Keratinocyte (primary cell): ENCODE measurements at regions not wholly inside any gene's neighbourhood (a gene's known extent, or its start where the extent isn't known, plus 50 kb on each side); places are given as distances from the start of the nearest gene placed in this dataset.

Experiments used
- DNase-seq: peaks from one replicate; pipeline ENCODE4 v3.0.0-alpha.2; 2011; ENCODE audit warnings: low read depth, missing footprints, low spot score
- FAIRE-seq: peaks from 2 replicates; lab custom pipeline; 2011; peaks lifted over from hg19 to GRCh38; lab: Jason Lieb, UNC
- H2AFZ ChIP-seq: 2 replicates; pipeline ENCODE4 v1.6.0; 2012; ENCODE audit warnings: low read length, control low read depth, inconsistent platforms; ENCODE audit not compliant: control insufficient read depth
- H3K27ac ChIP-seq: 2 replicates; pipeline ENCODE4 v1.5.1; 2011; ENCODE audit warnings: low read length; ENCODE audit not compliant: control insufficient read depth, insufficient read depth
- H3K27me3 ChIP-seq: 3 replicates; pipeline ENCODE4 v1.6.0; 2011; ENCODE audit warnings: low read length; ENCODE audit not compliant: control insufficient read depth, insufficient read depth; ENCODE audit errors: extremely low read depth
- H3K36me3 ChIP-seq, 2 experiments: 2 replicates in 1 of 2; 3 replicates in 1 of 2; pipeline ENCODE4 v1.5.1; 2011; ENCODE audit warnings: low read length in 2 of 2, mild to moderate bottlenecking in 1 of 2; ENCODE audit not compliant: control insufficient read depth in 2 of 2, insufficient read depth in 2 of 2; ENCODE audit errors: extremely low read depth in 1 of 2
- H3K4me1 ChIP-seq: 3 replicates; pipeline ENCODE4 v1.5.1; 2011; ENCODE audit warnings: low read length; ENCODE audit not compliant: control insufficient read depth, insufficient read depth; ENCODE audit errors: extremely low read depth
- H3K4me2 ChIP-seq: 3 replicates; pipeline ENCODE4 v1.6.0; 2011; ENCODE audit warnings: low read depth, low read length; ENCODE audit not compliant: control insufficient read depth, insufficient read depth; ENCODE audit errors: extremely low read depth
- H3K4me3 ChIP-seq, 3 experiments: fragments of 200-600 bp in 1 of 3; sonication (generic) in 1 of 3; 2 replicates in 2 of 3; 3 replicates in 1 of 3; pipeline ENCODE4 v1.5.1; 2011 to 2016; ENCODE audit warnings: low read length in 3 of 3, mild to moderate bottlenecking in 3 of 3, control low read depth in 2 of 3, inconsistent platforms in 1 of 3, low read depth in 1 of 3, mixed read lengths in 1 of 3, mixed run types in 1 of 3, moderate library complexity in 1 of 3; ENCODE audit not compliant: control insufficient read depth in 2 of 3, insufficient read depth in 2 of 3; ENCODE audit errors: extremely low read depth in 1 of 3
- H3K79me2 ChIP-seq: 2 replicates; pipeline ENCODE4 v1.6.0; 2012; ENCODE audit warnings: low read length; ENCODE audit not compliant: control insufficient read depth, insufficient read depth
- H3K9ac ChIP-seq: 3 replicates; pipeline ENCODE4 v1.6.0; 2011; ENCODE audit warnings: low read length; ENCODE audit not compliant: control insufficient read depth, insufficient read depth; ENCODE audit errors: extremely low read depth
- H3K9me1 ChIP-seq: 3 replicates; pipeline ENCODE4 v1.6.0; 2011; ENCODE audit warnings: low read length; ENCODE audit not compliant: control insufficient read depth, insufficient read depth; ENCODE audit errors: extremely low read depth
- H3K9me3 ChIP-seq: 2 replicates; pipeline ENCODE4 v1.5.1; 2012; ENCODE audit warnings: low read depth, low read length; ENCODE audit not compliant: control insufficient read depth
- H4K20me1 ChIP-seq: 3 replicates; pipeline ENCODE4 v1.6.0; 2011; ENCODE audit warnings: low read length; ENCODE audit not compliant: control insufficient read depth, insufficient read depth; ENCODE audit errors: extremely low read depth
- EZH2 ChIP-seq: IDR thresholded peaks from one replicate; pipeline ENCODE4 v1.6.1; 2012; ENCODE audit warnings: inconsistent platforms, mild to moderate bottlenecking, low read length, moderate library complexity
- dilution Hi-C: fragments of 300-500 bp; cut with MboI; formaldehyde crosslinking; loops from one replicate; pipeline ENCODE4 v1.7.0; 2020; ENCODE audit warnings: low sequenced_read_pairs; ENCODE audit not compliant: extremely low pct_ligation_motif_present
- TF ChIP-seq, protein P1 (sequence below), 3 experiments: IDR thresholded peaks in 1 of 3; conservative IDR thresholded peaks in 1 of 3; optimal IDR thresholded peaks in 1 of 3; 2 replicates in 2 of 3; 3 replicates in 1 of 3; pipeline versions ENCODE3 to v1.5.1; 2011; ENCODE audit warnings: low read length in 3 of 3, mild to moderate bottlenecking in 3 of 3, moderate library complexity in 2 of 3, control low read depth in 1 of 3, inconsistent platforms in 1 of 3; ENCODE audit not compliant: insufficient read depth in 2 of 3; ENCODE audit errors: extremely low read depth in 1 of 3

DNA sequence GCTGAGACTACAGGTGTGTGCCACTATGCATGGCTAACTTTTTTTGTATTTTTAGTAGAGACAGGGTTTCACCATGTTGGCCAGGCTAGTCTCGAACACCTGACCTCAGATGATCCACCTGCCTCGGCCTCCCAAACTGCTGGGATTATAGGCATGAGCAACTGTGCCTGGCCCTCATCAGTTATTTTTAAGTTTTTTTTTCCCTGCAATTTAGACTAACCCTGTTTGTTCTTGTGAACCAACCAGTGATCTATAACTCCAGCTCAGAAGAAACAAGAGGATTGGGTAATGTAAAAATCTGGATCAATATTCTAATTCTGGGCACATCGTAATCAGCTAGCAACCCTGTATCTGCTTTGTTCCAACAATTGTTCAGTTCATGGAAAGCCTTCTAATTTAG, 155.7 kb downstream of the NXNL2 start:
- Histone ChIP-seq H3K27ac (no peak overlapping the region), H3K4me1 (peaks cover 11% of the 10 kb centered on the region), H3K79me2 (no peaks in the 10 kb centered on the region), H3K9me1 (no peaks in the 10 kb centered on the region), H3K36me3 (no peaks in the 10 kb centered on the region), H4K20me1 (no peaks in the 10 kb centered on the region), H3K9ac (no peak overlapping the region), H3K4me2 (no peak overlapping the region), H3K4me3 (no peak overlapping the region), H3K9me3 (no peaks in the 10 kb centered on the region), H3K27me3 (no peaks in the 10 kb centered on the region), H2AFZ (no peak overlapping the region)
- DNase-seq (no peak), FAIRE-seq (no peak)
- dilution Hi-C loops = no loop called here
- TF ChIP-seq, protein P1, sequence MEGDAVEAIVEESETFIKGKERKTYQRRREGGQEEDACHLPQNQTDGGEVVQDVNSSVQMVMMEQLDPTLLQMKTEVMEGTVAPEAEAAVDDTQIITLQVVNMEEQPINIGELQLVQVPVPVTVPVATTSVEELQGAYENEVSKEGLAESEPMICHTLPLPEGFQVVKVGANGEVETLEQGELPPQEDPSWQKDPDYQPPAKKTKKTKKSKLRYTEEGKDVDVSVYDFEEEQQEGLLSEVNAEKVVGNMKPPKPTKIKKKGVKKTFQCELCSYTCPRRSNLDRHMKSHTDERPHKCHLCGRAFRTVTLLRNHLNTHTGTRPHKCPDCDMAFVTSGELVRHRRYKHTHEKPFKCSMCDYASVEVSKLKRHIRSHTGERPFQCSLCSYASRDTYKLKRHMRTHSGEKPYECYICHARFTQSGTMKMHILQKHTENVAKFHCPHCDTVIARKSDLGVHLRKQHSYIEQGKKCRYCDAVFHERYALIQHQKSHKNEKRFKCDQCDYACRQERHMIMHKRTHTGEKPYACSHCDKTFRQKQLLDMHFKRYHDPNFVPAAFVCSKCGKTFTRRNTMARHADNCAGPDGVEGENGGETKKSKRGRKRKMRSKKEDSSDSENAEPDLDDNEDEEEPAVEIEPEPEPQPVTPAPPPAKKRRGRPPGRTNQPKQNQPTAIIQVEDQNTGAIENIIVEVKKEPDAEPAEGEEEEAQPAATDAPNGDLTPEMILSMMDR (optimal IDR thresholded peaks at IDR 0.05 in 1 of 3, IDR thresholded peaks at IDR 0.05 in 1 of 3, conservative IDR thresholded peaks at IDR 0.05 in 1 of 3; ENCODE audit: extremely low read depth in 1 of 3, insufficient read depth in 2 of 3, low read length in 3 of 3) = no peak
- TF ChIP-seq EZH2 = no peak

DNA sequence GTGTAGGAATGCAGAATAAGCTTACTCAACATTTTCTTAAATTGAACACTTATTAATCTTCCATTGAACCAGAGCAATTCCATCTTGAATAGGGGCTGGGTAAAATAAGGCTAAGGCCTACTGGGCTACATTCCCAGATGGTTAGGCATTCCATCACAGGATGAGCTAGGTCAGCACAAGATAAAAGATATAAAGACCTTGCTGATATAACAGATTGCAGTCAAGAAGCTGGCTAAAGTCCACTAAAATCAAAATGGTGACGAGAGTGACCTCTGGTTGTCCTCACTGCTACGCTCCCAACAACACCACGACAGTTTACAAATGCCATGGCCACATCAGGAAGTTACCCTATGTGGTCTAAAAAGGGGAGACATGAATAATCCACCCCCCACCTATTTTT, 156.1 kb downstream of the NXNL2 start:
- dilution Hi-C loops = no loop called here
- H3K9ac ChIP-seq = no peak overlapping the region
- no peaks in the 10 kb centered on the region for H3K27me3 ChIP-seq
- TF ChIP-seq, protein P1 (optimal IDR thresholded peaks at IDR 0.05 in 1 of 3, IDR thresholded peaks at IDR 0.05 in 1 of 3, conservative IDR thresholded peaks at IDR 0.05 in 1 of 3; ENCODE audit: extremely low read depth in 1 of 3, insufficient read depth in 2 of 3, low read length in 3 of 3) = no peak
- no peak for TF ChIP-seq EZH2
- H3K79me2 ChIP-seq = no peaks in the 10 kb centered on the region
- H3K9me1 ChIP-seq = no peaks in the 10 kb centered on the region
- no peaks in the 10 kb centered on the region for H3K9me3 ChIP-seq
- no peak overlapping the region for H3K27ac ChIP-seq
- H3K4me2 ChIP-seq = no peak overlapping the region
- FAIRE-seq (no peak), DNase-seq (no peak)
- no peak overlapping the region for H3K4me3 ChIP-seq
- H3K4me1 ChIP-seq = peaks cover 11% of the 10 kb centered on the region
- H2AFZ ChIP-seq = no peak overlapping the region
- no peaks in the 10 kb centered on the region for H3K36me3 ChIP-seq
- H4K20me1 ChIP-seq = no peaks in the 10 kb centered on the region
